HG03460 (cell line): ENCODE measurements at regions not wholly inside any gene's neighbourhood (a gene's known extent, or its start where the extent isn't known, plus 50 kb on each side); places are given as distances from the start of the nearest gene placed in this dataset.
"Not testable (repeated sequence)": the region's sequence is repeated elsewhere in the genome, so short reads cannot be mapped to it uniquely, and the experiment has no call there.

ENCODE experiments used
- ATAC-seq: cut with Tn5 transposase; IDR thresholded peaks from one replicate; pipeline ENCODE4 v1.9.1; 2021; ENCODE audit not compliant: unreplicated experiment

GRCh38 chr14:83842547-83842946 is 1687.4 kb upstream of the FLRT2 start:
- no peak for ATAC-seq

- ATAC-seq, result no peak
Measured at GRCh38 chr14:83847102-83847501, 1682.8 kb upstream of the FLRT2 start.

GRCh38 chr14:83850092-83850491 is 1679.9 kb upstream of the FLRT2 start:
- no peak for ATAC-seq

GRCh38 chr14:83856334-83856733 is 1673.6 kb upstream of the FLRT2 start:
- ATAC-seq, result no peak

- no peak for ATAC-seq
Measured at GRCh38 chr14:83860631-83861155, 1669.3 kb upstream of the FLRT2 start.

- ATAC-seq, result no peak
Measured at GRCh38 chr14:83863042-83863774, 1666.7 kb upstream of the FLRT2 start.

GRCh38 chr14:83864106-83864505 is 1665.8 kb upstream of the FLRT2 start:
- no peak for ATAC-seq

- no peak for ATAC-seq
Measured at GRCh38 chr14:83867566-83868225, 1662.2 kb upstream of the FLRT2 start.

GRCh38 chr14:83870546-83871270 is 1659.2 kb upstream of the FLRT2 start:
- ATAC-seq, result no peak

- ATAC-seq, result no peak
Measured at GRCh38 chr14:83873669-83874068, 1656.3 kb upstream of the FLRT2 start.

GRCh38 chr14:83874662-83875061 is 1655.3 kb upstream of the FLRT2 start:
- no peak for ATAC-seq

- ATAC-seq, result no peak
Measured at GRCh38 chr14:83883732-83884131, 1646.2 kb upstream of the FLRT2 start.

- no peak for ATAC-seq
Measured at GRCh38 chr14:83885837-83886293, 1644.1 kb upstream of the FLRT2 start.

GRCh38 chr14:83887866-83888265 is 1642.1 kb upstream of the FLRT2 start:
- no peak for ATAC-seq

- no peak for ATAC-seq
Measured at GRCh38 chr14:83893447-83893846, 1636.5 kb upstream of the FLRT2 start.

- no peak for ATAC-seq
Measured at GRCh38 chr14:83894568-83894967, 1635.4 kb upstream of the FLRT2 start.

- ATAC-seq, result not testable (repeated sequence)
Measured at GRCh38 chr14:83898558-83898957, 1631.4 kb upstream of the FLRT2 start.

GRCh38 chr14:83899706-83900105 is 1630.2 kb upstream of the FLRT2 start:
- ATAC-seq, result no peak

GRCh38 chr14:83905157-83905556 is 1624.8 kb upstream of the FLRT2 start:
- no peak for ATAC-seq

GRCh38 chr14:83908419-83908818 is 1621.5 kb upstream of the FLRT2 start:
- ATAC-seq, result no peak

- no peak for ATAC-seq
Measured at GRCh38 chr14:83909507-83909906, 1620.4 kb upstream of the FLRT2 start.
